GM18502 (cell line): ENCODE measurements at regions not wholly inside any gene's neighbourhood (a gene's known extent, or its start where the extent isn't known, plus 50 kb on each side); places are given as distances from the start of the nearest gene placed in this dataset.

Experiments used
- ATAC-seq: cut with Tn5 transposase; IDR thresholded peaks from one replicate; pipeline ENCODE4 v1.9.1; 2021; ENCODE audit warnings: mild to moderate bottlenecking; ENCODE audit not compliant: unreplicated experiment, poor library complexity

DNA sequence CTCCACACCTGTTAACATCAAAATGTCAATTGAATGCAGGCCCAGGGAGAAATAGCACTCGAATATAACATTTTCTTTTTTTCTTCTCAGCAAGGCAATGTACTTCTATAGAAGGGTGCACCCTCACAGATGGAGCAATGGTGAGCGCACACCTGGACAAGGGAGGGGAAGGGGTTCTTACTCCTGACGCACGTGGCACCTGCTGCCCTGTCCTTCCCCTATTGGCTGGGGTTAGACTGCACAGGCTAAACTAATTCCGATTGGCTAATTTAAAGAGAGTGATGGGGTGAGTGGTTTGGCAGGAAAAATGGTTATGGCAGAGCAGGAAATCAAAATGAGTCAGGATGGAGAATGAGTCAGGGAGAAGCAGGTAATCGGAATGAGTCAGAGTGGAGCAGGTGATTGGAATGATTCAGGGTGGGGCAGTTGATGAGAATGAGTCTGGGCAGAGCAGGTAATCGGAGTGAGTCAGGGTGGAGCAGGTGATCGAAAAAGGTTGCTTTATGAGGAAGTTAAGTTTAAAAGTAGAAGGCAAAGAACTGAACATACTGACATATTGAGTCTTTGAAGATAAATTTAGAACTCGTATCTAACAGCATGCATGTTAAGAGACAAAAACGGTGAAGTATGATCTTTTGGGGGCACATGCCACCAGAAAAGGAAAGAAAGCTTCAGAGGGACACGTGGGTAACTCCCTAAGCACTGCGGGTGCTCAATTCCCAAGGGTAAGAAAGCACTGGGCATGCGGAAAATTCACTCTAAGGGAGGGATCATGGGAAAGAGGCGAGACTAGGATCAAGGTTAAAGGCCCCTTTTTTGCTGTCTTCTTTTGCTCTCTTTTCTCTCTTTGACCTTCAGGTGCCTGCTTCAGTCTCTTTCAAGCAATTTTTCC is 72.9 kb upstream of the GALNT15 start:
- no peak for ATAC-seq

- ATAC-seq = no peak
These were observed 72.3 kb upstream of the GALNT15 start for GRCh38 chr3:16102187-16102561.

DNA sequence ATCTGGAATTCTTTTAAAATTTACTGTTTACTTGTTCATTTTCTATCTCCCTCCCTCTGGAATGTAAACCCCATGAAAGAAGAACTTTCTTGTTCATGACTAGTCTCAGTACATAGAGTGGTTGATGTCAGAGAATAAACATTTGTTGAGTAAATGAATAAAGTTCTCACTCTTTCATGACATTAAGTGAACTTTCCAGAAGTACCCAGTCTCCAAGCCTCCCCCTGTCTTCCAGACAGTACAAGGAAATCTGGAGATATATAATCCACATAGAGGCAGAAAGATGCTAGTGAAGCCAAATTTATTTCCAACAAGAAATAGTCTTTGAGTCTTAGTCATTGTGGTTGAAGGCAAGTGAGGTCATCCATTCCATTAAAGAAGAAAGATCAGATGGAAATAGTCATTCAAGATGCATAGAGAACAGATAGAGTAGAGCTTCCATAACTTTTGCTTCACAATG is 71.5 kb upstream of the GALNT15 start:
- ATAC-seq = no peak

GRCh38 chr3:16103472-16103871 is 71.0 kb upstream of the GALNT15 start:
- no peak for ATAC-seq

GRCh38 chr3:16104156-16104555 is 70.3 kb upstream of the GALNT15 start:
- ATAC-seq = no peak

- ATAC-seq = no peak
These were observed 68.4 kb upstream of the GALNT15 start for GRCh38 chr3:16106050-16106449.

DNA sequence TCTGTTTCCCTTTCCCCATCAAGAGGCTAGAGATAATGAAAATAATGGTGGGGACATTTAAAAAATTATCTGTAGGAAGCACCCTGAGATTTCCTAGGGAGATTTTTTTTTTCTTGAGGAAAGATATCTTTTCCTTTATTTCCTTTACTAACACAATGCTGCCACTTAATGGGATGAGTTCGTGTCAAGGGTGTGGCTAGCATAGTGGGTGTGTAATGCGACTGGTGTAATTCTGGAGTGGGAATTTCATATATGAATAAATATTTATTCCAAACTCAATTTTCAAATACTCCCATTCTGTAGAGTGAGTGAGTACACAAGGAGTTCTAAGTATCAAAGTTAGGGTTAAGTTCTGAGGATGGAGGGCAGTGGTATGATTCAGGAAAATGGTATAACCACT is 66.1 kb upstream of the GALNT15 start:
- ATAC-seq = no peak

DNA sequence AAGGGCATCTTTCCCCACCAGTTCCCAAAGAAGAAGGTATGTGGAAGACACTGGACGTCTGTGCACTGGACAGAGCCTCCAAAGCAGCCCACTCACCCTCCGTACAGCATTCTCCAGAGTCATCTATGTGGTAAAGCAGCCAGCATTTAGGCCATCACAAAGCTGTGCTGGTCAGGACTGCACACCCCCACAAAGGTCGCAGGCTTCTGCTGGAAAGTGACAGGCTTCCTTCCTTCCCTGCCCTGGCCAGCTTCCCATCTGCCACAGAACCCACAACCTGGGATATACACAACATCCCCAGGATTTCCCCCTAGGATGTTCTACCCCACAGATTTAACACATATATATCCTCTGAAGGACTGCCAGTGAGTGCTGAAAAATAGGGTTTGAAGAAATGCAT is 64.6 kb upstream of the GALNT15 start:
- no peak for ATAC-seq

DNA sequence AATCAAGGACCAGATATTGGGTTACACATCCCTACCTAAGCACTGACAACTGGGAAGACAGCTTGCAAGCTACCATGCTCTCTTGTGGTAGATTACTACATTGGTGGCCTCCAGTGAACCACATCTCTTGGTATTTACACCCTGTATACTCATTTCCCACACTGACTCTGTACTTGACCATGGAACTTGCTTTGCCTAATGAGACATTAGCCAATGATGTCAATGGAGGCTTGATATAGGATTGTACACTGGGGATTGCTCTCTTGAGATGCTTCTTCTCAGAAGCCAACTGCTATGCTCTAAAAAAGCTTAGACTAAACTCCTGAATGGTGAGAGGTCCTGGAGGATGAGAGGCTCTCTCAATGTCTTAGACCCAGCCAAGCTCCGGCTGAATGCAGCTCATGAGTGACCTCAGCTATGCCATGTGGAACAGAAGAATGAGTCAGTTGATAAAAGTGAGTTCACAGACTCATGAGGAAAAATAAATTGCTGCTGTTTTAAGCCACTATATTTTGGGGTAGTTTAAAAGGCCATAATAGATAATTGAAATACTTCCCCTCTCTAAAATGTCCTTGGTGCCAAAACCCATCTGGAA is 61.5 kb upstream of the GALNT15 start:
- ATAC-seq = no peak

DNA sequence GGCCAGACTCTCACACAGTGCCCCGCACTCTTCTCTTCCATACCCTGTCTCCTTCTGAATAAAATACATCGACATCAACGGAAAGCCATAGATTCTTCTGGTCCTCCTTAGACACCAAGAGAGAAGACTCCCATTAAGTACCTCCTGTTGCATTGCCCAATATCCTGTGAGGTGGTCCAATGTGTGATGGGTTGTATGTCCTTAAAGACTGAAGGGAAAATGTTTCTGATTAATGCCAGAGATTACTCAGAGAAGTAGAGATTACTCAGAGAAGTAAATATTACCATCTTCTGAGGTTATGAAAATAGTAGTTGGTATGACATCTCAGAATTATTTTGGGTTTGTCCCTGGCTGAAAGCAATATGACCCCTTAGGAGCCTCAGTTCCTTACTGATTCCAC is 60.8 kb upstream of the GALNT15 start:
- ATAC-seq = no peak

- no peak for ATAC-seq
These were observed 60.1 kb upstream of the GALNT15 start for GRCh38 chr3:16114429-16114828.

GRCh38 chr3:16114930-16115329 is 59.5 kb upstream of the GALNT15 start:
- no peak for ATAC-seq

DNA sequence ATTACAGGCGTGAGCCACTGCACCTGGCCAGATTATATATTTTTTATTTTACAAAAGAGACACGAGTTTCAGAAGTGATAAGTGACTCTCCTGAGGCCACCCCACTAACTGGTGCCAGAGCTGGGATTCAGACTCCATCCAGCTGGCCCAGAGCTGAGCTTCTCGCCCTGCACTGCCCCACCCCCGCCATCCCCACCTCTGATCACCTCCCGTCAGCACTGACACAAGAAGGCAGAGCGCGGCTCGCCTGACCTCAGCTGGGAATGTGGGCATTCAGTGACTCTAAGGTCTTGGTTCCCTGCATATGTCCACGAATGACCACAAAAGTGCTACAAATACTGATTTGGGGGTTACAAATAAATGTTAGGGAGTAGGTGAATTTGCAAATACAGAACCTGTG is 56.1 kb upstream of the GALNT15 start:
- ATAC-seq = no peak

DNA sequence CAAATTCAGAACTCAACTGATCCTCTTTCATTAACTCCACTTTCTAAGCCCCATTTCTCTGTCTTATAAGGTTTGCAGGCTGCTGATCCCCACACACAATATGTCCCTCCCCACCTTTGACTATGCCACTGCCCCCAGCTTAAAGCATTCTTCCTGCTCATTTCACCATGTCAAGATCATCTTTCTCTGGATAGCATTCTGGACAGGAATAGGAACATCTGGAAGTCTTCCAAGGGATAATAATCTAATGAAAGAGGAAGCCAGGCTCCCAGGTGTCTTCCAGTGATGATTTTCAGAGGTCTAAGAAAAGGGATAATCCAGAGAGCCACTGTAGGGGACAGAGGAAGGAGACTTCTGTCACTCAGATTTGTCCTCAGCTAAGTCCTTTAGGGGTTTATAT is 54.6 kb upstream of the GALNT15 start:
- no peak for ATAC-seq

GRCh38 chr3:16121391-16121790 is 53.1 kb upstream of the GALNT15 start:
- ATAC-seq = no peak

- no peak for ATAC-seq
These were observed 52.3 kb upstream of the GALNT15 start for GRCh38 chr3:16122155-16122554.

- no peak for ATAC-seq
These were observed 51.8 kb upstream of the GALNT15 start for GRCh38 chr3:16122661-16123060.

DNA sequence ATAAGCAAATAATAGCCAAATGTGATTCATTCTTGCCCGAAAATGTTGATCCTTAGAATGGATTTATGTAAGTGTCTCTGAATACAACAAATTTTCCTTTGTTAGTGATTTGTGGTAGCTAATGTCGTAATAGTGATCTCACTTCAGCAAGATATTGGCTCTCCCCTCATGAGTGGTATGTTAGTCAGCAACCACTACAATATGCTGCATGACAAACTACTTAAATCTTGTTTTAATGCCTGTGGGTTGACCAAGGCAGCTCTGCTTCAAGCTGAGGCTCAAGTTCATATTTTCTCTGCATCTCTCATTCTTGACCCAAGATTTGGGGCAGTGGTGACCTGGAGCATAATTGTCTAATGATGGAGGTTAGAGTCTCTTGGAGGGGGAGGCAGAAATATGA is 49.8 kb upstream of the GALNT15 start:
- no peak for ATAC-seq
